OCI-LY1 (cell line): ENCODE measurements at regions not wholly inside any gene's neighbourhood (a gene's known extent, or its start where the extent isn't known, plus 50 kb on each side); places are given as distances from the start of the nearest gene placed in this dataset.

Experiments used
- H2AFZ ChIP-seq: fragments of 200-600 bp; sonication (generic), shearing (Covaris generic); 2 replicates; pipeline ENCODE4 v1.6.0; 2014; ENCODE audit warnings: antibody characterized with exemption, mild to moderate bottlenecking, low read length
- H3F3A ChIP-seq: fragments of 200-600 bp; sonication (generic), shearing (Covaris generic); 2 replicates; pipeline ENCODE4 v1.6.0; 2014; ENCODE audit warnings: mild to moderate bottlenecking, antibody characterized with exemption, low read length, moderate library complexity; ENCODE audit not compliant: insufficient read depth
- H3K27ac ChIP-seq: fragments of 200-600 bp; sonication (generic); 2 replicates; pipeline ENCODE4 v1.5.1; 2014; ENCODE audit warnings: low read length, mixed run types, mild to moderate bottlenecking, low read depth; ENCODE audit not compliant: poor library complexity, severe bottlenecking
- H3K27me3 ChIP-seq: fragments of 200-600 bp; sonication (generic); 2 replicates; pipeline ENCODE4 v1.6.0; 2014; ENCODE audit warnings: antibody characterized with exemption, mild to moderate bottlenecking, low read length, moderate library complexity; ENCODE audit not compliant: insufficient read depth
- H3K36me3 ChIP-seq: fragments of 200-600 bp; sonication (generic); 2 replicates; pipeline ENCODE4 v1.6.1; 2014; ENCODE audit warnings: mild to moderate bottlenecking, antibody characterized with exemption, low read length, moderate library complexity, mixed read lengths; ENCODE audit not compliant: insufficient read depth
- H3K4me1 ChIP-seq: fragments of 200-600 bp; sonication (generic); 2 replicates; pipeline ENCODE4 v1.5.1; 2014; ENCODE audit warnings: mild to moderate bottlenecking, low read length, moderate library complexity; ENCODE audit not compliant: insufficient read depth, severe bottlenecking
- H3K4me2 ChIP-seq: fragments of 200-600 bp; sonication (generic), shearing (Covaris generic); 2 replicates; pipeline ENCODE4 v1.6.1; 2014; ENCODE audit warnings: low read length
- H3K4me3 ChIP-seq: fragments of 200-600 bp; sonication (generic); 2 replicates; pipeline ENCODE4 v1.5.1; 2014; ENCODE audit warnings: low read length, low read depth, mild to moderate bottlenecking, mixed read lengths; ENCODE audit not compliant: poor library complexity, severe bottlenecking
- H3K79me2 ChIP-seq: fragments of 200-600 bp; shearing (Covaris generic); 2 replicates; pipeline ENCODE4 v1.6.1; 2016; ENCODE audit warnings: mixed run types, low read length, mixed read lengths; ENCODE audit not compliant: insufficient read depth
- H3K9ac ChIP-seq: fragments of 200-600 bp; sonication (generic), shearing (Covaris generic); 2 replicates; pipeline ENCODE4 v1.6.1; 2014; ENCODE audit warnings: mild to moderate bottlenecking, low read length, mixed read lengths
- H3K9me2 ChIP-seq: fragments of 200-600 bp; sonication (generic), shearing (Covaris generic); 2 replicates; pipeline ENCODE4 v1.6.1; 2014; ENCODE audit warnings: low read depth, mild to moderate bottlenecking, low read length, mixed read lengths
- H3K9me3 ChIP-seq: fragments of 200-600 bp; shearing (Covaris generic); 2 replicates; pipeline ENCODE4 v1.6.1; 2014; ENCODE audit warnings: low read length, mixed read lengths
- H4K20me1 ChIP-seq: fragments of 200-600 bp; sonication (generic), shearing (Covaris generic); 2 replicates; pipeline ENCODE4 v1.6.0; 2016; ENCODE audit warnings: mild to moderate bottlenecking, low read length; ENCODE audit not compliant: insufficient read depth
- CTCF ChIP-seq: fragments of 200-600 bp; sonication (generic), shearing (Covaris generic); IDR thresholded peaks from 2 replicates; pipeline ENCODE4 v1.5.1; 2017; ENCODE audit warnings: mild to moderate bottlenecking, antibody characterized with exemption, low read length, moderate library complexity, mixed read lengths
- EZH2 ChIP-seq: fragments of 200-600 bp; sonication (generic), shearing (Covaris generic); IDR thresholded peaks from 2 replicates; pipeline ENCODE4 v1.8.0; 2017; ENCODE audit warnings: borderline replicate concordance, mixed run types, mild to moderate bottlenecking, antibody characterized with exemption, low read length, moderate library complexity, mixed read lengths

- H3K79me2 ChIP-seq: no peaks in the 10 kb centered on the region
- H3K4me2 ChIP-seq: no peak overlapping the region
- no peaks in the 10 kb centered on the region for H4K20me1 ChIP-seq
These were observed 155.2 kb downstream of the ZIC5 start for GRCh38 chr13:99816321-99816720.

GRCh38 chr13:99813336-99814095, 158.1 kb downstream of the ZIC5 start:
- no peaks in the 10 kb centered on the region for H3K79me2 ChIP-seq
- H3F3A ChIP-seq: no peaks in the 10 kb centered on the region
- no peak overlapping the region for H3K4me2 ChIP-seq
- TF ChIP-seq EZH2: no peak
- TF ChIP-seq CTCF: no peak
- no peaks in the 10 kb centered on the region for H3K4me1 ChIP-seq
- no peaks in the 10 kb centered on the region for H3K27me3 ChIP-seq
- no peaks in the 10 kb centered on the region for H3K9me3 ChIP-seq
- no peaks in the 10 kb centered on the region for H3K36me3 ChIP-seq
- no peaks in the 10 kb centered on the region for H4K20me1 ChIP-seq
- H3K4me3 ChIP-seq: no peak overlapping the region
- H2AFZ ChIP-seq: no peak overlapping the region
- H3K27ac ChIP-seq: no peak overlapping the region
- H3K9me2 ChIP-seq: no peaks in the 10 kb centered on the region
- no peak overlapping the region for H3K9ac ChIP-seq

More at GRCh38 chr13:99816321-99816720, 155.2 kb downstream of the ZIC5 start:
- Histone ChIP-seq H3K27me3 (no peaks in the 10 kb centered on the region), H3K4me1 (no peaks in the 10 kb centered on the region), H3K27ac (no peak overlapping the region), H3K36me3 (no peaks in the 10 kb centered on the region), H3F3A (no peaks in the 10 kb centered on the region), H3K4me3 (no peak overlapping the region), H3K9me3 (no peaks in the 10 kb centered on the region), H3K9ac (no peak overlapping the region), H2AFZ (no peak overlapping the region), H3K9me2 (no peaks in the 10 kb centered on the region)
- TF ChIP-seq EZH2: no peak
- TF ChIP-seq CTCF: no peak

GRCh38 chr13:99812625-99813024, 158.9 kb downstream of the ZIC5 start:
- Histone ChIP-seq H3K9me2 (no peaks in the 10 kb centered on the region), H3K4me1 (no peaks in the 10 kb centered on the region), H3K36me3 (no peaks in the 10 kb centered on the region), H2AFZ (no peak overlapping the region), H3F3A (no peaks in the 10 kb centered on the region), H3K27ac (no peak overlapping the region), H3K4me3 (no peak overlapping the region), H3K4me2 (no peak overlapping the region), H3K27me3 (no peaks in the 10 kb centered on the region), H3K79me2 (no peaks in the 10 kb centered on the region), H4K20me1 (no peaks in the 10 kb centered on the region), H3K9ac (no peak overlapping the region), H3K9me3 (no peaks in the 10 kb centered on the region)
- TF ChIP-seq EZH2 (no peak), CTCF (no peak)
